Omental fat pad (tissue), 3 donors: ENCODE measurements at regions not wholly inside any gene's neighbourhood (a gene's known extent, or its start where the extent isn't known, plus 50 kb on each side); places are given as distances from the start of the nearest gene placed in this dataset.

ENCODE experiments used
- ATAC-seq: fragments of 150-250 bp; one replicate; pipeline ENCODE4 v1.9.1; 2016; ENCODE audit warnings: mild to moderate bottlenecking, moderate library complexity; ENCODE audit not compliant: low FRiP score
- DNase-seq: peaks from one replicate; pipeline ENCODE4 v3.0.0-alpha.2; 2019; ENCODE audit warnings: low spot score
- TF ChIP-seq, protein P1 (sequence below), 3 donors: fragments of 450-650 bp; IDR thresholded peaks; one replicate each; pipeline ENCODE4 v1.5.1; 2016 to 2017; ENCODE audit warnings: antibody characterized with exemption in 3 of 3, mild to moderate bottlenecking in 3 of 3, moderate library complexity in 2 of 3

DNA sequence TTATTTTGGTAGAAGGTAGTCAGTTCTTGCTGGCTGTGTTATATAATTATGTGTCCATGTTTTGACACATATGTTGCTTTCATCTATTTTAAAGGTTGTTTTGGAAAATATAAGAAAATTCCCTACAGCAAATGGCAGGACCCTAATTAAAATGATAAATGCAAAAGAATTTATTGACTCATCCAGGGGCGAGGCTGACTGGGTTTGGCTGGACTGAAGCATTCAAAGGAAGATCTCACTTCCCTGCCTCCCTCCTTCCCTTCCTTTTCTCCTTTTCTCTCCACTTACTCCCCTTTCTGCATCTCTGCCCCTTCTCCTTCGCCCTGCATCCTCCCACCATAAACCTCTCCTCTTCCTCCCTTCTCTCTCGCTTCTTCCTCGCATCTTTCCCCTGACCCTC lies 129.6 kb downstream of the SNAPC1 start:
- ATAC-seq: no peak
- no peak for DNase-seq

DNA sequence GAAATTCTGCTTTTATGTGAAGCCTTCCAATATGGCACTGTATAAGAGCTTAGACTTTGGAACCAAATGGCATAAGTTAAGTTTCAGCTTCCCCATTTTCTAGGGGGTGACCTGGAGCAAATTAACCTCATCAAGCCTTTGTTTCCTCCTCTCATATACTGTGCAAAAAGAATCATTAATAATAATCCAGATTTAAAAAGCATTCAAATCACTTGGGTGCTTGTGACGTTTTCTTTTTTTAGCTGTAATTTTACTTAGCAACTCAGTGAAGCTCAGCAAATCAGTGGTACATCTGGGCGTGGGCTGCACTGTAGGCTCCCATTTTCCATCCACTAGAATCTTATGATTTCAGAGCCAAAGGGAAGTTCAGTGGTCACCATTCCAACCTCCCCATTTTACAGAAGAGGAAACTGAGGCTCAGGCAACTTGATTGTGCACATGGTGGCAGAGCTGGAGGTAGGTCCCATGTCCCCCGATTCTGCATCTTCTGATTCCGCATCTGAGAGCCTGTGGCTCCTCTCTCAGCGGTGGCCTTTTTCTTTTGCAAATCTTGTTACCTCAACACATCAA lies 131.2 kb downstream of the SNAPC1 start:
- no peak for DNase-seq
- TF ChIP-seq, protein P1, sequence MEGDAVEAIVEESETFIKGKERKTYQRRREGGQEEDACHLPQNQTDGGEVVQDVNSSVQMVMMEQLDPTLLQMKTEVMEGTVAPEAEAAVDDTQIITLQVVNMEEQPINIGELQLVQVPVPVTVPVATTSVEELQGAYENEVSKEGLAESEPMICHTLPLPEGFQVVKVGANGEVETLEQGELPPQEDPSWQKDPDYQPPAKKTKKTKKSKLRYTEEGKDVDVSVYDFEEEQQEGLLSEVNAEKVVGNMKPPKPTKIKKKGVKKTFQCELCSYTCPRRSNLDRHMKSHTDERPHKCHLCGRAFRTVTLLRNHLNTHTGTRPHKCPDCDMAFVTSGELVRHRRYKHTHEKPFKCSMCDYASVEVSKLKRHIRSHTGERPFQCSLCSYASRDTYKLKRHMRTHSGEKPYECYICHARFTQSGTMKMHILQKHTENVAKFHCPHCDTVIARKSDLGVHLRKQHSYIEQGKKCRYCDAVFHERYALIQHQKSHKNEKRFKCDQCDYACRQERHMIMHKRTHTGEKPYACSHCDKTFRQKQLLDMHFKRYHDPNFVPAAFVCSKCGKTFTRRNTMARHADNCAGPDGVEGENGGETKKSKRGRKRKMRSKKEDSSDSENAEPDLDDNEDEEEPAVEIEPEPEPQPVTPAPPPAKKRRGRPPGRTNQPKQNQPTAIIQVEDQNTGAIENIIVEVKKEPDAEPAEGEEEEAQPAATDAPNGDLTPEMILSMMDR (IDR thresholded peaks at IDR 0.05): no peak
- ATAC-seq: no peak

More for the DNA sequence above, 129.6 kb downstream of the SNAPC1 start:
- TF ChIP-seq, protein P1 (IDR thresholded peaks at IDR 0.05): no peak

DNA sequence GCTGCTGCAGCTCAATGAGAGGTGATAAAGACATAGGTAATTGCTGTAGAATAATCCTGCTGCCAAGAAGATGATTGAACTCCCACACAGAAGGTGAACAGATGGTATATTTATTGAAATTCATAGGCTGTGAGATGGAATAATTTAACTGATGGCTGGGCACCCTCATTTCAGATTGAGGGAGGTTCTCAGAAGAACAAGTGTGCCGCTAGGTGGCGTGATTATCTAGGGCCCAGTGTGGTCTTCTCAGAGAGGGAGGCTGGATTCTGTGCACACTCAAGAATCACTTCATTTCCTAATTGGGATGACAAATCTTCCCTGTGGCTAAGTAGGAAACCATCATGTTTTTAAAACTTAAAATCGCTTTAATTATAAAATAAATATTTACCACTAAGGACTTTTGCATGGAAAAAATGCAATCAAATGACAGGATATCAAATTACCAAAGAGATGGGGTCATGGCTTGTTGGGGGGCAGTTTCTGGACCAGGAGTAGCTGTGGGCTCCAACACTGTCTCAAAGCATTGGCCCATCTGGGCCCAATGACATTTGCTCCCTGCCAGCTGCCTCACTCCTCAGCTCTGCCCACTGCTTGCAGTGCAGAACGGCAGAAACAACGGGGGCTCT lies 132.3 kb downstream of the SNAPC1 start:
- ATAC-seq (no peak), DNase-seq (peak; percentile 38)
- TF ChIP-seq, protein P1 (IDR thresholded peaks at IDR 0.05): no peak

DNA sequence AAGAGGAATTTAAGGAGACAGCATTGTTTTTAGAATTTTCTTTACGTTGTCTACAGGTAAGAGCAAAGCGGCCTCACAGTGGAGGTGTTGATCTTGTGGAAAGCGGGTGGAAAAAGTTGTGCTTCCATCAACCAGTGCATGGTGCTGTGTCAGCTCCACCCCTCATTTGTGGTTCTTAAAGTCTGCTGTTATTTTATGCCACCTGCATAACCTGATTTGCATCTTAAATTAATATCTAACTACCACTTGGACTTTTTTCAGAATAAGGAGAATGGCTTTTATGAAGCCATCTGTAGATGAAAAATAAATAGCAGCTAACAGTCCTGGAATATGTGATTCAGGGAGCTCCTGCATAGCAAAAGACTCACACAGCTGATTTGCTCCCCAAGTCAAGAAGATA lies 135.1 kb downstream of the SNAPC1 start:
- DNase-seq (no peak), ATAC-seq (no peak)
- TF ChIP-seq, protein P1 (IDR thresholded peaks at IDR 0.05): no peak

DNA sequence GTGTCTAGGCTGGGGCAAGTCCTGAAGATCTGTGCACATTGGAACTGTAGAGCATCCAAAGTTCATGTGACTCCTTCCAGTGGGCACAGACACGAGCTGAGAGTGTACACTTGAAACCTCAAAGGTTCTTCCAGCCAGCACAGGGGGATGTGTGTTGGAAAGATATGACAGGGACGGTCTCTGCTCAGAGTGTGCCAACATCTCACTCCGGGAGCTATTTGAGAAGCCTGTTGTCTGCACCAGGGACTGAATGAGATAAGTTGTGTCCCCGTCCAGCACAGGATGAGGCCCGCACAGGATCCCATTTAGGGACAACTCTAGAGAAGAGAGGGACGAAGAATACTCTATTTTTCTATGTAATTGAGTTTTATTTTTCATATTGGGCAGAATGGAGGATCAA lies 136.3 kb downstream of the SNAPC1 start:
- no peak for DNase-seq
- TF ChIP-seq, protein P1 (IDR thresholded peaks at IDR 0.05): no peak
- ATAC-seq: no peak

DNA sequence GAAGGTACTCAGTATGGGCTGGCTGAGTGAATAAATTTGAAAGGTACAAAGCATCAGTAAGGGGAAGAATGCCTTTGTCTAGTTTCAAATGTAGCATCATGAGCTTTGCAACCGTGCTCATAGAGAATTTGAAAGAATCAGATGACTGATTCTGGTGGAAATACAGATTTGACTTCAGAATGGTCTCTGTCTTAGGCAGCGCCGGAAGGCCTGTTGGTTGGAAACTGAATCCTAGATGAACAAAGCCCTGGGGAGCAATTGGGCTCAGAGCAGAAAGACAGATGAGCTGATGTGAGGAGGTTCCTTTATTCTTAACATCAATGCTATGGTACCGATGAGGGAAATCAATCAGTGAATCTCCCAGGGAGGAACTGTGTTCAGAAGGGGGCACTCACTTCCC lies 137.3 kb downstream of the SNAPC1 start:
- ATAC-seq: no peak
- DNase-seq: no peak
- TF ChIP-seq, protein P1 (IDR thresholded peaks at IDR 0.05): no peak

DNA sequence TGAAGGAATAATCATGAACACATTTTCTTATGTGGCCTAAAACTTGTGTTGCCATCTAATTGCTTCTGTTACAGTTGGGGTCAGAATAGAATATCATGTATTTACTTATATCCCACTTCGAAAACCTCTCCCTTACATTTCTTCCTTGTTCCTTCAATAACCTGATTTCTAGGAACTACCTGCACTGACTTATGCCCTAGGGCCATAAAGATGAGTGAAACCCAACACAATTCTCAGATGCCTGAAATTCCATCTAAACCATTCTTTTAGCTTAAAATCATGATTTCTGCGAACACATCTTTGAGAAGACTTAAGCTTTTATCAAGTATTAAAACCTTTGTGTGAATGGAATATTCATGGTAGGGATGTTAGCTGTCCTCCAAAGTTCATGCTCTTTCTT lies 142.7 kb downstream of the SNAPC1 start:
- DNase-seq: no peak
- TF ChIP-seq, protein P1 (IDR thresholded peaks at IDR 0.05): no peak

More for the DNA sequence above, 142.7 kb downstream of the SNAPC1 start:
- no peak for ATAC-seq
